ENCODE measurements at regions not wholly inside any gene's neighbourhood (a gene's known extent, or its start where the extent isn't known, plus 50 kb on each side); places are given as distances from the start of the nearest gene placed in this dataset.

DNA sequence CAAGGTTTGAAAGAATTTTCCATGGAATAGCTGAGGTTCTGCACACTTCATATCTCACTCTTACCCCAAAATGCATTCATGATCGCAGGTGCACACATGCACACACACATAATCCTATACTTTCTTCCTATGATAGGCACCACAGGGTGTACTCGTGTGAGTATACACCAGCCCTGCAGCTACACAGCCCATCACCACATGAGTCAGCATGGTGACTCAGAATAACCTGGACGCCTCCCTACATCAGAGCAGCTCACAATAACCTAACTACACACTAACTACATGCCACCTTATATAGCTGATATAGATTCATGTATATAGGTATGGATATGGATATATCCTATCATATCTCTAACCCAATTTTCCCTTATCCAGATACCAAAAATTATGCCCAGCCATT lies 850.2 kb upstream of the TMEM132C start:
- in situ Hi-C loops (cut with MboI; ENCODE audit: low sequenced_read_pairs): no loop called here
- Histone ChIP-seq H3K36me3 (replicated peaks) (no peaks in the 10 kb centered on the region), H3K4me1 (no peaks in the 10 kb centered on the region), H3K9me3 (no peaks in the 10 kb centered on the region), H3K27me3 (ENCODE audit: low read depth) (no peaks in the 10 kb centered on the region), H3K4me3 (no peak overlapping the region)
- no peak for DNase-seq (ENCODE audit: low spot score in 2 of 2)

DNA sequence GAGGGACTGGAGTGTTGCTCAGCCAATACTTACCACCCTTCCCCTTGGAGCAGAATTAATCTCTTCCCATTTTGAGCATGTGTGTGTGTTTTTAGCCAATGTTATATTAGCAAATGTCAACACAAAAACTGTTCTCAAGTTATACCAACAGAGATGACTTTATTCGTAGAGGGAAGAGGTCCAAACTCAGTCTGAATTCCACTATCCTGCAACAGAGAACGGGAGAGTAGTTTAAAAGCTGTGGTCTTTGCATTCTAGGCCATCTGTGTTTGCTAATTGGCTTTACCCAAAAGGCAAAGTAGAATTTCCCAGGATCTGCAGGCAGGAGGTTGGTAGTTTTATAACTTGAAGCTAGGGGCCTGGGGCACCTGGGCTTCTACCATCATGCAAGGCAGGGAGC lies 847.9 kb upstream of the TMEM132C start:
- H3K9me3 ChIP-seq: no peaks in the 10 kb centered on the region
- H3K4me1 ChIP-seq: no peaks in the 10 kb centered on the region
- H3K4me3 ChIP-seq: no peak overlapping the region
- in situ Hi-C loops (cut with MboI; ENCODE audit: low sequenced_read_pairs): no loop called here
- no peaks in the 10 kb centered on the region for H3K36me3 ChIP-seq (replicated peaks)
- H3K27me3 ChIP-seq (ENCODE audit: low read depth): no peaks in the 10 kb centered on the region
- DNase-seq (ENCODE audit: low spot score in 2 of 2): no peak

DNA sequence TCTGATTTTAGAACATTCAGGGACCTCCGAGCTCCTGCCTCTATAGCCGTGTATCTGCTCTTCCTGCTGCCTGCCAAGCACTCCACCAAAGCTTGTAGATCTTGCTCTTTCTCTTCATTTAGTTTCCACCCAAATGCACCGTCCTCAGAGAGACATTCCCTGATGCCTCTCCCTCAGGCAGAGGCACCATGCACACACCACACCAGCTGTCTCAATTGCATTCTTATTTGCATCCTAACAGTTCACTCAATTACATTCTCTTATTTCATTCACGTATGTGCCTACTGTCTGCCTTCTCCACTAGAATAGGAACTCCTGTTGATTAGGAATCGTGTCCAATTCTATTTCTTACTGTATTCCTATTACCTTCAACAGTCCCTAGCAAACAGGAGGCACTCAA lies 845.4 kb upstream of the TMEM132C start:
- in situ Hi-C loops (cut with MboI; ENCODE audit: low sequenced_read_pairs): no loop called here

DNA sequence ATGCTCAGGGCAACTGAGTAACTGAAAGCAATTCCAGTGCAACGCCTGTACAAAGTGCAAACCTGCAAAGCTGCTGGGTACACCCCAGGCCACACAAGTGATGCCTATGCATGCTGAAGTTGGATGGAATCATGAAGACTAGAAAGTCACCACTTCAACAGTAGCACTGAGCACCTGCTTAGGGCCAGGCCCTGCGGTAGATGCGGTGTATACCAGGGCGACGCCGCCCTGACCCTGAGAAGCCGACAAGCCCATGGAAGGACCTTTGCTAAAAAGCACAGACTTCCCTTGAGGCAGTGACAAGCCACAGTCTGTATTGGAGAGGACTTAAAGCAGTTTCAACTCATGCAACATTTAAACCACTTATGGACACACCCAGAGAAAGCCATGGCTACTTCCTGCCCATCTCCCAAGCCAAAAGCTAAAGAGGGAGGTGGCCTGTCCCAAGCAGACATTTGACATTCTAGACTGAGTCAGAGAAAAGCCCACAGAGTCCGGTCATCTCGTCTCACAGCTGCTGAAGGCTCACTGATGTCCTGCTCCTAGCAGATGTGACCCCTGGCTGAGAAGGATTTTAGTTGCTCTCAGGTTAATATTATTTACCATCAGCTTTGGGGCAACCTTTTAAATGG lies 843.9 kb upstream of the TMEM132C start:
- Histone ChIP-seq H3K27me3 (ENCODE audit: low read depth) (no peaks in the 10 kb centered on the region), H3K4me1 (no peaks in the 10 kb centered on the region), H3K36me3 (replicated peaks) (no peaks in the 10 kb centered on the region), H3K4me3 (no peak overlapping the region), H3K9me3 (no peaks in the 10 kb centered on the region)
- no peak for DNase-seq (ENCODE audit: low spot score in 2 of 2)
- in situ Hi-C loops (cut with MboI; ENCODE audit: low sequenced_read_pairs): no loop called here

More for the DNA sequence above, 845.4 kb upstream of the TMEM132C start:
- Histone ChIP-seq H3K27me3 (ENCODE audit: low read depth) (no peaks in the 10 kb centered on the region), H3K4me1 (no peaks in the 10 kb centered on the region), H3K4me3 (no peak overlapping the region), H3K36me3 (replicated peaks) (no peaks in the 10 kb centered on the region), H3K9me3 (no peaks in the 10 kb centered on the region)
- no peak for DNase-seq (ENCODE audit: low spot score in 2 of 2)

DNA sequence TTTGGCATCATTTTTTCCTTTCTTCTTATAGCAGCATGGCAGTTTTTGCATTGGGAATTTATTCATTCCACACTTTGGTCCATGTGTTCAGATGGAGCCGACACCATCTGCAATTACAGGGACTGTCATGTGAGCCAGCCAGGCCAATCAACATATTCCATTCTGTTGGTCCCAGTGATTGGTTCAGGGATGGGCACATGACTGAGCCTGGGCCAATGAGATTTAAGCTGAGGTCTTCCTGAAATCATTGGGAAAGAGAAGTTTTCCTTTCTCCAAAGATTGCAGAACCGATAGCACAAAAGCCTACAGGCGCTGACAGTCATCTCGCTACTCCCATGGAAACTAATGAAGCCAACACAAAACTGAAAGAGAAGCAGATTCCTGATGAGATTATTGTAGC lies 841.5 kb upstream of the TMEM132C start:
- Histone ChIP-seq H3K36me3 (replicated peaks) (no peaks in the 10 kb centered on the region), H3K9me3 (no peaks in the 10 kb centered on the region), H3K4me1 (no peaks in the 10 kb centered on the region), H3K27me3 (ENCODE audit: low read depth) (no peaks in the 10 kb centered on the region), H3K4me3 (no peak overlapping the region)
- in situ Hi-C loops (cut with MboI; ENCODE audit: low sequenced_read_pairs): no loop called here
- DNase-seq (ENCODE audit: low spot score in 2 of 2): no peak

DNA sequence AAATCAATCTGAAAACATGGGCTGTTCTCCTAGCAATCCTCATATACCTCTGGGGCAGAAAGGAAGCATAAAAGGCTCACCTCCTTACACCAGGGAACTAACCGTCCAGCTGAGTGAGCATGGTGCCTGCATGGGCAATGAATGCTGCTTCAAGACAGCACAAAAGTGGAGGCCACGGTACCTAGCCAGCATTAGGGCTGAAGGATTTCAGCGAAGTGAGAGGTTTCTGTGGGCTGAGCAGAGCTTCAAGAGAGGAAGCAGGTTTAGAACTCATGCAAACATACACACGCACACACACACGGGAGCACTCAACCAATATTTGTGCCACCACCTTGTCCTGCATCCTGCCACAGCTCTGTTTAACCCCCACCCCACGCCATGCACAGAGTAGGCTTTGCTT lies 838.5 kb upstream of the TMEM132C start:
- Histone ChIP-seq H3K36me3 (replicated peaks) (no peaks in the 10 kb centered on the region), H3K4me3 (no peak overlapping the region), H3K9me3 (no peaks in the 10 kb centered on the region), H3K4me1 (no peaks in the 10 kb centered on the region), H3K27me3 (ENCODE audit: low read depth) (no peaks in the 10 kb centered on the region)
- no peak for DNase-seq (ENCODE audit: low spot score in 2 of 2)
- in situ Hi-C loops (cut with MboI; ENCODE audit: low sequenced_read_pairs): no loop called here

DNA sequence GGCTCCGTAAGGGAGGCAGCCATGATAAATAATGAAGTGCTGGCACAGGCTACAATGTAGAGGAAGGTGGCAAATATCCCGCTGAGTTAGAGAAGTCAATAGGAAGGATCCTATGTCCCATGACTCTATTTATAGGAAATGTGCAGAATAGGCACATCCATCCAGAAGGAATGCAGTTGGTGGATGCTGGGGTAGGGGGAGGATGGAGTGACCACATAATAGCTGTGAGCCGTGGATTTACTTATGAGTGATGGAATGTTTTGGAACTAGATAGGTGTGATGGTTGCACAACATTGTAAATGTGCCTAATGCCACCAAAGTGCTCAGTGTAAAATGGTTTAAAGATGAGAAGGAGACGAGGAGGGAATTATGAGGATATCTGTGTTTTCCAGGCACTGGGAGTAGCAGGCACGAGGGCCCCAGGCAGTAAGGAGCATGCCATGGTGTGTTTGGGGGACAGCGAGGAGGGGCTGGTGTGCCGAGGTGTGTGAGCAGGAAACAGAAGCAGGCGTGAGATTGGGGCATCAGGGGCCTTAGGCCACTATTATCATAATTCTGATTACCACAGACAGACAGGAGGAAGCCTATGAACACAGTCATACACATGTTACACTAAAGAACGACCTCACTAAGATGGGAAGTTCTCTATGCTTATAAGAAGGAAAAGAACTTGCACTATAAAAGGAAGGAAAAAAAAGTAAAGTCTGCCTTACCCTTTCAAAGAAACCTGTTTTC lies 837.3 kb upstream of the TMEM132C start:
- in situ Hi-C loops (cut with MboI; ENCODE audit: low sequenced_read_pairs): no loop called here
- Histone ChIP-seq H3K27me3 (ENCODE audit: low read depth) (no peaks in the 10 kb centered on the region), H3K4me1 (no peaks in the 10 kb centered on the region), H3K9me3 (no peaks in the 10 kb centered on the region), H3K36me3 (replicated peaks) (no peaks in the 10 kb centered on the region), H3K4me3 (no peak overlapping the region)
- no peak for DNase-seq (ENCODE audit: low spot score in 2 of 2)

DNA sequence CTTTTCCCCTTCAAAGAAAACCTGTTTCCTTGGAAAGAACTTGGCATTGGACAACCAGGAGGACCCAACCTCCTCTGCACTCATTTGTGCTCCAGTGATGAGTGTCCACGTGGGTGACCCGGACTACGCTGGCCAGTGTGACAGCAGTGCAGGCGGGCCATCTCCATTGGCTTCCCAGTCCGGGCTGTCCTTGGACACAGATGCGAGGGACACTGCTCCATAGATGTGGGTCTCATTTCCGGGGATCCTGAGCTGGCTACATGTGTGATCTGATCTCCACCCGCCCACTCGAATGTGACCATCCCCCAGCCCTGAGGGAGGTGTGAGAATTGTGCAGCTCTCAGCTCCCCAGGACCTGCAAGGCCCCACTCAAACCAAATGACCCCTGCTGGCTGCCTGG lies 836.6 kb upstream of the TMEM132C start:
- H3K9me3 ChIP-seq: no peaks in the 10 kb centered on the region
- no peaks in the 10 kb centered on the region for H3K27me3 ChIP-seq (ENCODE audit: low read depth)
- DNase-seq (ENCODE audit: low spot score in 2 of 2): no peak
- H3K4me3 ChIP-seq: no peak overlapping the region
- H3K36me3 ChIP-seq (replicated peaks): no peaks in the 10 kb centered on the region
- in situ Hi-C loops (cut with MboI; ENCODE audit: low sequenced_read_pairs): no loop called here
- H3K4me1 ChIP-seq: no peaks in the 10 kb centered on the region

DNA sequence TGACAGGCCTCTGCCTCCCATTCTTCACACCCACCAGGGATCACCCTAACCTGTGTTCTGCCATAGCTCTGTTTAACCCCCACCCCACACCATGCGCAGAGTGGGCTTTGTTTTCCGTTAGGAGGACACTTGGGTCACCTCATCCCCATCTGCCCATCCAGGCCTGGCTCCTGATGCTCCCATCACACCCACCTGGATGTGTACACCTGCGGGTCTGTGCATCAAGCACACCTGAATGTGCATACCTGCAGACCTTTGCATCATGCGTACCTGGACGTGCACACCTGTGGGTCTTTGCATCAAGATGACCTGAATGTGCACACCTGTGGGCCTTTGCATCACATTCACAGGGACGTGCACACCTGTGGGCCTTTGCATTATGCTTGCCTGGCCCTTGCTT lies 835.8 kb upstream of the TMEM132C start:
- no peaks in the 10 kb centered on the region for H3K4me1 ChIP-seq
- H3K4me3 ChIP-seq: no peak overlapping the region
- H3K36me3 ChIP-seq (replicated peaks): no peaks in the 10 kb centered on the region
- no peaks in the 10 kb centered on the region for H3K27me3 ChIP-seq (ENCODE audit: low read depth)
- in situ Hi-C loops (cut with MboI; ENCODE audit: low sequenced_read_pairs): no loop called here
- no peak for DNase-seq (ENCODE audit: low spot score in 2 of 2)
- H3K9me3 ChIP-seq: no peaks in the 10 kb centered on the region

DNA sequence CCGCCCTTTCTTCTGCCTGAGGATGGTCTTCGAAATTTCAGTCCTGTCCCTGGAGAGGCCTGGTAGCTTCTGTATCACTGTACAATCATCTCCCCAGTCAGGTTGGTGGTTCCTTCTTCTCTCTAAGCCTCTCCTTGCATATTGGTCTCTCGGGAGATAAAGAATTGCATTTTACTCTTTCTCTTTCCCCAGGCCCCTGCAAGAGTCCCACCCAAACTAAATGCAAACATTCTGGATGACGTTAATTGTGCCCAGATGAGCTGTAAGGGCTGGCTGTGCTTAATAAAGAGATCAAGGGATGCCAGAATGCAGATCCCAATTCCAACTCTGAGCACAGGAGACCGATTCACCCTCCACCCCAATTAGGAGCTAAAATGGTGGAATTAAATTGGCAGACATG lies 835.4 kb upstream of the TMEM132C start:
- no peaks in the 10 kb centered on the region for H3K27me3 ChIP-seq (ENCODE audit: low read depth)
- no peak overlapping the region for H3K4me3 ChIP-seq
- H3K4me1 ChIP-seq: no peaks in the 10 kb centered on the region
- no peaks in the 10 kb centered on the region for H3K9me3 ChIP-seq
- DNase-seq (ENCODE audit: low spot score in 2 of 2): no peak
- H3K36me3 ChIP-seq (replicated peaks): no peaks in the 10 kb centered on the region
- in situ Hi-C loops (cut with MboI; ENCODE audit: low sequenced_read_pairs): no loop called here

DNA sequence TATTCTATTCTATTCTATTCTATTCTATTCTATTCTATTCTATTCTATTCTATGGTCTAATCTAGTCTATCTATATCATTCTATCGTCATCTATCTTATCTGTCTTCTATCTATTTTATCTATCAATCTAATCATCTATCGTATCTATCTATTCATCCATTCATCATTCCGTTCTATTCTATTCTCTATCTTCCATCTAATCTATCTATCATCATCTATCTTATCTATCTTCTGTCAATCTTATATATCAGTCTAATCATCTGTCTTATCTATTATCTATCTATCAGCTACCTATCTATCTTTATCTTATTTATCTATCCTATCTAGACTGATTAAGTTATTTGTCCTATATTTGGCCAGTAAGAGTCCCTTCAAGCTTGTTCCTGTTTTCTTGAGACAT lies 831.5 kb upstream of the TMEM132C start:
- in situ Hi-C loops (cut with MboI; ENCODE audit: low sequenced_read_pairs): no loop called here
- no peaks in the 10 kb centered on the region for H3K9me3 ChIP-seq
- H3K4me3 ChIP-seq: no peak overlapping the region
- no peaks in the 10 kb centered on the region for H3K27me3 ChIP-seq (ENCODE audit: low read depth)
- no peaks in the 10 kb centered on the region for H3K36me3 ChIP-seq (replicated peaks)
- H3K4me1 ChIP-seq: no peaks in the 10 kb centered on the region
- no peak for DNase-seq (ENCODE audit: low spot score in 2 of 2)

DNA sequence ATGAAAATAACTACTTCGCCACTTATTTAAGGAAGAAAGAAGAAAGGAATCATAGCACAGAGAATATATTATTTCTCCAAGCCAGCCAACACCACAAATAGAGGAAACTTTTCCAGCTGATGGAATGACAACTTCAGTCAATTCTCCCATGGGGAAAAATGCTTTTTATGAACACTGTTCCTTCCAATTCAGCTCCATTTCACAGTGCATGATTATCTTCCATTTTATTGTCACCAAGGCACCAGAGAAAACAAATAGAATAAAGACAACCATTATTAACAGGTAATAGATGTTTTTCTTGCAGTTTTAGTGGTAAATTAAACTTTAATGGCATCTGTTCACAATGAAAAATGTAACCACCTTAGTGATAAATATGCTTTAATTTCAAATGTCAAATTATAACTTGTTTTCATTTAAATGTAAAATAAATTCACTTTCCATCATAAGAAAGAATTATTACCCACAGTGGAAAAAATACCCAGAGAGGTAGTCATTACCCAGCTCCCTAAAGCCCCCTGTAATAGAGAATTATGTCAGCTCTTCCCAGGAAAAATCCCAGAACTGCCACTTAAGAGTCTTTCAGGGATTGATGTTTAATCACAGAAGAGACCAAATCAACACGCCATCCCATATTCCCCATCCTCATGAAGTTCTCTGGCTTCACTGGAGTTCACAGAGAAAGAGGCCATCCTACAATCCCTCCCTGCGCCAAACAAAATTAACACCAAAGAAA lies 828.3 kb upstream of the TMEM132C start:
- no peaks in the 10 kb centered on the region for H3K27me3 ChIP-seq (ENCODE audit: low read depth)
- H3K36me3 ChIP-seq (replicated peaks): no peaks in the 10 kb centered on the region
- H3K9me3 ChIP-seq: no peaks in the 10 kb centered on the region
- H3K4me3 ChIP-seq: no peak overlapping the region
- in situ Hi-C loops (cut with MboI; ENCODE audit: low sequenced_read_pairs): no loop called here
- DNase-seq (ENCODE audit: low spot score in 2 of 2): no peak
- H3K4me1 ChIP-seq: no peaks in the 10 kb centered on the region

DNA sequence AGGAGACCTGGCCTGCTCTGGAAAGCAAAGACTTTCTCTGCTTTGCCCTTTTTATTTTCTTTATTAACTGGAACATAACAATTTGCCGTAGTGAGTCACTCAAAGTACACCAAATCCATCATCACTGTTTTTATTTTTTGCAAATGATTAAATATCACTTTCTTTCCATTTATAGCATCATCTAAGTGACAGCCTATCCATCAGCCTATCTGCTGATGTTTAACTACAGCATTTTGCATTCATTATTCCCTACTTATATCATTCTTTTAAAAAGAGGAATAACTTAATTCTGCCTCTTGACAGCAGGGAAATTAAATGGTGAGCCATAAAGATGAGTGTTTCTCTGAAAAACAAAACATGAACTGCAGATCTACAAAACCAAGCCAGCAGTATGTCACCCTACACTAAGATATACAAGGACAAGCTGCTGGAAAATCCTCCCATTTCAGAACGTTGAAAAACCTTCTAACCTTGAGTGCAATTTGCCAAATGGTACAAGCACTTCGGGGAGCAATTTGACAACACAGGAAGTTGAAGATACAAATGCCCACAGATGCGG lies 821.3 kb upstream of the TMEM132C start:
- no peak for DNase-seq (ENCODE audit: low spot score in 2 of 2)
- H3K36me3 ChIP-seq (replicated peaks): no peaks in the 10 kb centered on the region
- no peaks in the 10 kb centered on the region for H3K27me3 ChIP-seq (ENCODE audit: low read depth)

DNA sequence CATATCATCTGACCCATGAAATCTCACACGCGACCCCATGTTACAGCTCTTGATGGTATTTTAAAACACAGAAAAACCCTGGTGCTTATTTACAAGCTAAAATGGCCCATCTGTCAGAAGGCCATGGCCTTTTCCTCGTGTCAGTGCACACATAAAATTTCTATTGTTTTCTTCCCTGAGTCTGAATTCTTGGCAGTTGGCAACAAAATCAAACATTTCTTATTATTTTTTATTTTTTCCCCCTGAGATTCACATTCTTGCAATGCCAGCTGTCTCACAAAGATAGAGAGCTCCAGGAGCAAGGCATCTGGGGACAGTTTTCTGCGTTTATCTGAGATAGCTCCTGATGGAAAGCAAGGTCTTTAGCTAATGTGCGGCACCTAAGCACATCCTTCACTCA lies 818.1 kb upstream of the TMEM132C start:
- Histone ChIP-seq H3K4me3 (no peak overlapping the region), H3K36me3 (replicated peaks) (no peaks in the 10 kb centered on the region), H3K27me3 (ENCODE audit: low read depth) (no peaks in the 10 kb centered on the region), H3K9me3 (no peaks in the 10 kb centered on the region), H3K4me1 (no peaks in the 10 kb centered on the region)
- DNase-seq (ENCODE audit: low spot score in 2 of 2): no peak
- in situ Hi-C loops (cut with MboI; ENCODE audit: low sequenced_read_pairs): no loop called here

More for the DNA sequence above, 821.3 kb upstream of the TMEM132C start:
- Histone ChIP-seq H3K4me1 (no peaks in the 10 kb centered on the region), H3K9me3 (no peaks in the 10 kb centered on the region), H3K4me3 (no peak overlapping the region)
- in situ Hi-C loops (cut with MboI; ENCODE audit: low sequenced_read_pairs): no loop called here

Measured in HAP-1 (cell line).